B cell (primary cell): ENCODE measurements at regions not wholly inside any gene's neighbourhood (a gene's known extent, or its start where the extent isn't known, plus 50 kb on each side); places are given as distances from the start of the nearest gene placed in this dataset.

Experiments
- CTCF ChIP-seq: fragments of 200-600 bp; IDR thresholded peaks from one replicate; pipeline ENCODE4 v1.8.0; 2022; ENCODE audit warnings: antibody characterized with exemption, mild to moderate bottlenecking
- EZH2 ChIP-seq: IDR thresholded peaks from 2 replicates; pipeline ENCODE4 v1.6.1; 2012; ENCODE audit warnings: borderline replicate concordance, low read depth, mild to moderate bottlenecking, moderate library complexity, low read length; ENCODE audit not compliant: insufficient read depth, poor library complexity, severe bottlenecking

- TF ChIP-seq CTCF (no peak), EZH2 (no peak)
Measured at GRCh38 chr7:88693131-88693530, 66.4 kb upstream of the ZNF804B start.
